Osteocyte (in vitro differentiated cells): ENCODE measurements at regions not wholly inside any gene's neighbourhood (a gene's known extent, or its start where the extent isn't known, plus 50 kb on each side); places are given as distances from the start of the nearest gene placed in this dataset.

ENCODE experiments used
- DNase-seq: peaks from one replicate; pipeline ENCODE4 v3.0.0; 2021; ENCODE audit warnings: mixed read lengths; ENCODE audit not compliant: unreplicated experiment; ENCODE audit errors: extremely low spot score
- H3K27ac Mint-ChIP-seq: one replicate; pipeline ENCODE4 v1.8.0; 2021; ENCODE audit warnings: mild to moderate bottlenecking, mixed read lengths; ENCODE audit not compliant: unreplicated experiment
- H3K27me3 Mint-ChIP-seq: one replicate; pipeline ENCODE4 v1.8.0; 2021; ENCODE audit warnings: mixed read lengths; ENCODE audit not compliant: unreplicated experiment
- H3K36me3 Mint-ChIP-seq: one replicate; pipeline ENCODE4 v1.8.0; 2021; ENCODE audit warnings: mixed read lengths; ENCODE audit not compliant: unreplicated experiment
- H3K4me1 Mint-ChIP-seq: one replicate; pipeline ENCODE4 v1.8.0; 2021; ENCODE audit warnings: mixed read lengths; ENCODE audit not compliant: unreplicated experiment
- H3K4me3 Mint-ChIP-seq: one replicate; pipeline ENCODE4 v1.8.0; 2021; ENCODE audit warnings: mild to moderate bottlenecking, moderate library complexity, mixed read lengths; ENCODE audit not compliant: unreplicated experiment
- H3K9me3 Mint-ChIP-seq: one replicate; pipeline ENCODE4 v1.8.0; 2021; ENCODE audit warnings: mixed read lengths; ENCODE audit not compliant: unreplicated experiment
- TF ChIP-seq, protein P1 (sequence below): fragments of 200-600 bp; sonication (generic); IDR thresholded peaks from 2 replicates; pipeline ENCODE4 v1.5.0; 2021; ENCODE audit warnings: antibody characterized with exemption, mild to moderate bottlenecking, moderate library complexity

- Mint-ChIP-seq H3K9me3 (no peaks in the 10 kb centered on the region), H3K36me3 (no peaks in the 10 kb centered on the region), H3K27ac (no peak overlapping the region), H3K4me1 (no peaks in the 10 kb centered on the region), H3K4me3 (no peak overlapping the region), H3K27me3 (peaks cover 4% of the 10 kb centered on the region)
- no peak for DNase-seq
- TF ChIP-seq, protein P1, sequence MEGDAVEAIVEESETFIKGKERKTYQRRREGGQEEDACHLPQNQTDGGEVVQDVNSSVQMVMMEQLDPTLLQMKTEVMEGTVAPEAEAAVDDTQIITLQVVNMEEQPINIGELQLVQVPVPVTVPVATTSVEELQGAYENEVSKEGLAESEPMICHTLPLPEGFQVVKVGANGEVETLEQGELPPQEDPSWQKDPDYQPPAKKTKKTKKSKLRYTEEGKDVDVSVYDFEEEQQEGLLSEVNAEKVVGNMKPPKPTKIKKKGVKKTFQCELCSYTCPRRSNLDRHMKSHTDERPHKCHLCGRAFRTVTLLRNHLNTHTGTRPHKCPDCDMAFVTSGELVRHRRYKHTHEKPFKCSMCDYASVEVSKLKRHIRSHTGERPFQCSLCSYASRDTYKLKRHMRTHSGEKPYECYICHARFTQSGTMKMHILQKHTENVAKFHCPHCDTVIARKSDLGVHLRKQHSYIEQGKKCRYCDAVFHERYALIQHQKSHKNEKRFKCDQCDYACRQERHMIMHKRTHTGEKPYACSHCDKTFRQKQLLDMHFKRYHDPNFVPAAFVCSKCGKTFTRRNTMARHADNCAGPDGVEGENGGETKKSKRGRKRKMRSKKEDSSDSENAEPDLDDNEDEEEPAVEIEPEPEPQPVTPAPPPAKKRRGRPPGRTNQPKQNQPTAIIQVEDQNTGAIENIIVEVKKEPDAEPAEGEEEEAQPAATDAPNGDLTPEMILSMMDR, result no peak
Observed at GRCh38 chr2:59008950-59009349, 767.8 kb upstream of the FANCL start.

GRCh38 chr2:59005836-59006615 lies 764.9 kb upstream of the FANCL start:
- Mint-ChIP-seq H3K27ac (no peak overlapping the region), H3K4me3 (no peak overlapping the region), H3K27me3 (no peaks in the 10 kb centered on the region), H3K36me3 (no peaks in the 10 kb centered on the region), H3K9me3 (no peaks in the 10 kb centered on the region), H3K4me1 (peaks cover 11% of the 10 kb centered on the region)
- TF ChIP-seq, protein P1, result no peak
- DNase-seq, result no peak

DNA sequence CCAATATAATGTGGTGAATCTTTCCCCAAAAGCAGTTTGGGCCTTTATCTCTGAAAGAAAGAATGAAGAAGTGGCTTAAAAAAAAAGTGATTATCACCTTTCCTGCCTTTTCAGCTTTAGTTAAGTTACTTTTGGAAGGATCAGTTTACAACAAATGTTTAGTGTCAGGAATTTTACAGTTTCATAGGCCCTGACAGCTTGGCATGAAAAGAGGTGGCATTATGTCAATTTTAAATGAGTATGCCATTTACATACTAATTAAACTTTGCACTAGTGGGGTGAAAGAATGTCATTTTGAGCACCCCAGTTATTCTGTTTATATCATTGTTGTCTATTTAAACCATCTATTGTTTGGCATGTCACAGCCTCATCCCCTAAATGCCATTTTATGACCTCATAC lies 763.5 kb upstream of the FANCL start:
- no peaks in the 10 kb centered on the region for H3K9me3 Mint-ChIP-seq
- H3K36me3 Mint-ChIP-seq, result no peaks in the 10 kb centered on the region
- no peak for DNase-seq
- no peak overlapping the region for H3K4me3 Mint-ChIP-seq
- H3K27me3 Mint-ChIP-seq, result no peaks in the 10 kb centered on the region
- H3K27ac Mint-ChIP-seq, result no peak overlapping the region
- H3K4me1 Mint-ChIP-seq, result peaks cover 22% of the 10 kb centered on the region
- TF ChIP-seq, protein P1, result no peak

- Mint-ChIP-seq H3K27ac (peak overlapping the region; percentile 51), H3K27me3 (no peaks in the 10 kb centered on the region), H3K4me1 (peaks cover 22% of the 10 kb centered on the region), H3K36me3 (no peaks in the 10 kb centered on the region), H3K9me3 (no peaks in the 10 kb centered on the region), H3K4me3 (no peak overlapping the region)
- DNase-seq, result no peak
- TF ChIP-seq, protein P1, result no peak
Observed at GRCh38 chr2:59000796-59001195, 759.7 kb upstream of the FANCL start.

DNA sequence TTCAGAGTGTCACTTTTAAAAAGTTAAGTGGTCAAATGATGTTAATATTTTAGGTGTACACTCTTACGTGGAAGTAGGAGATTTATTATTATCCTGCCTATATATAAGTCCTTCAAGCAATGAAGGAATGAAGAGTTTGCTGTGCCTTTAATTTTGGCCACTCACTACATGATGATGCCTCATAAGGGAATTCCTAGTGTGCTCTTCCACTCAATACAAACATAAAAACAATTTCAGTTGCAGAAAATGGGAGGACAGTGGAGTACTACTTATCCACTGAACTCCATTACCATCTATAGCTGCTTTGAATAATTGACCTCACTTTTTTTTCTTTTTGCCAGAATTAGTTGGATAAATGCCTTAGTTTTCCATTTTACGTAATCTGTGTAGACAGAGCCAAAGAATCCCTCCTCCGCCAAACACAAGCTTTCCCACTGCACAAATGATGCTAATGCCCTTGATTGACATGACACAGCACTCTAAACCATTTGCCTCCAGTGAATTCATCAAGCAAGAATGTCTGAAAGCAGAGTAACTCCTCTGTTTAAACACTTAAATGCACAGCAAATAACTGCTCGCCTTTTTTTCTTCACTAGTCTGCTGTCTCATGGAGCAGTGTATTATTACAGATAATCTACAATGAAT lies 751.1 kb upstream of the FANCL start:
- no peak for DNase-seq
- Mint-ChIP-seq H3K27me3 (no peaks in the 10 kb centered on the region), H3K36me3 (no peaks in the 10 kb centered on the region), H3K4me3 (no peak overlapping the region), H3K9me3 (no peaks in the 10 kb centered on the region), H3K4me1 (peaks cover 11% of the 10 kb centered on the region), H3K27ac (peak overlapping the region; percentile 40)
- TF ChIP-seq, protein P1, result no peak
